Osteocyte (in vitro differentiated cells): ENCODE measurements at regions not wholly inside any gene's neighbourhood (a gene's known extent, or its start where the extent isn't known, plus 50 kb on each side); places are given as distances from the start of the nearest gene placed in this dataset.

ENCODE experiments used
- DNase-seq: peaks from one replicate; pipeline ENCODE4 v3.0.0; 2021; ENCODE audit warnings: mixed read lengths; ENCODE audit not compliant: unreplicated experiment; ENCODE audit errors: extremely low spot score
- H3K27ac Mint-ChIP-seq: one replicate; pipeline ENCODE4 v1.8.0; 2021; ENCODE audit warnings: mild to moderate bottlenecking, mixed read lengths; ENCODE audit not compliant: unreplicated experiment
- H3K27me3 Mint-ChIP-seq: one replicate; pipeline ENCODE4 v1.8.0; 2021; ENCODE audit warnings: mixed read lengths; ENCODE audit not compliant: unreplicated experiment
- H3K36me3 Mint-ChIP-seq: one replicate; pipeline ENCODE4 v1.8.0; 2021; ENCODE audit warnings: mixed read lengths; ENCODE audit not compliant: unreplicated experiment
- H3K4me1 Mint-ChIP-seq: one replicate; pipeline ENCODE4 v1.8.0; 2021; ENCODE audit warnings: mixed read lengths; ENCODE audit not compliant: unreplicated experiment
- H3K4me3 Mint-ChIP-seq: one replicate; pipeline ENCODE4 v1.8.0; 2021; ENCODE audit warnings: mild to moderate bottlenecking, moderate library complexity, mixed read lengths; ENCODE audit not compliant: unreplicated experiment
- H3K9me3 Mint-ChIP-seq: one replicate; pipeline ENCODE4 v1.8.0; 2021; ENCODE audit warnings: mixed read lengths; ENCODE audit not compliant: unreplicated experiment
- TF ChIP-seq, protein P1 (sequence below): fragments of 200-600 bp; sonication (generic); IDR thresholded peaks from 2 replicates; pipeline ENCODE4 v1.5.0; 2021; ENCODE audit warnings: antibody characterized with exemption, mild to moderate bottlenecking, moderate library complexity

DNA sequence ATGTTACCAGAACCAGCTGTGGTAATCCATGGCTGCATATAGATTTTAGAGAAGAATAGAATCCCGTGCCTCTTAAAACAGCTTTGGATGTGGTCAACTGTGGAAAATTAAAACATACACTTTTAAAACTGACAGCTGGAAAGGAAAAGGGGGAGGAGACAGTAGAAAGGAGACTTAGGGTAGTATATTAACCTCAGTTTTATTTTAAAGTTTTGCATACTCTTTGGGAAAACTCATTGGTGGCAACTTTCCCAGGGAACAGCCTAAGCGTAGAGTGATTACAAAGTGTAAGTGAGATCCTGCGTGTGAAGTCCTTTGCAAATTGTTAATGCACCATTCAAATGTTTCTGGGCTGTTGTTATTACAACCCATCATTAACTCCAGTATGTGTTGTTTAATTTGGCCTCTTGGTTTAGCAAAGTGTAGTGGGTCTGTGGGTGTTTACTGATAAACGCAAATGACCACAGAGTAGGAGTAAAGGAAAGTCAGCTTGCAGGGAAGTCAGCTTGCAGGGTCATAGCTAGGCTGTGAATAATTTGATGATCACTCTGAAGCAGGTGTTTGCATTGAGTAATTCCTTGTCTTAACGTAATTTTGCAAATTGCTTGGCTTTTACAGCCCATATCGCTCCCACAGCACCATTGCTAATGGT, 88.0 kb upstream of the DBX1 start:
- TF ChIP-seq, protein P1, sequence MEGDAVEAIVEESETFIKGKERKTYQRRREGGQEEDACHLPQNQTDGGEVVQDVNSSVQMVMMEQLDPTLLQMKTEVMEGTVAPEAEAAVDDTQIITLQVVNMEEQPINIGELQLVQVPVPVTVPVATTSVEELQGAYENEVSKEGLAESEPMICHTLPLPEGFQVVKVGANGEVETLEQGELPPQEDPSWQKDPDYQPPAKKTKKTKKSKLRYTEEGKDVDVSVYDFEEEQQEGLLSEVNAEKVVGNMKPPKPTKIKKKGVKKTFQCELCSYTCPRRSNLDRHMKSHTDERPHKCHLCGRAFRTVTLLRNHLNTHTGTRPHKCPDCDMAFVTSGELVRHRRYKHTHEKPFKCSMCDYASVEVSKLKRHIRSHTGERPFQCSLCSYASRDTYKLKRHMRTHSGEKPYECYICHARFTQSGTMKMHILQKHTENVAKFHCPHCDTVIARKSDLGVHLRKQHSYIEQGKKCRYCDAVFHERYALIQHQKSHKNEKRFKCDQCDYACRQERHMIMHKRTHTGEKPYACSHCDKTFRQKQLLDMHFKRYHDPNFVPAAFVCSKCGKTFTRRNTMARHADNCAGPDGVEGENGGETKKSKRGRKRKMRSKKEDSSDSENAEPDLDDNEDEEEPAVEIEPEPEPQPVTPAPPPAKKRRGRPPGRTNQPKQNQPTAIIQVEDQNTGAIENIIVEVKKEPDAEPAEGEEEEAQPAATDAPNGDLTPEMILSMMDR, result no peak

DNA sequence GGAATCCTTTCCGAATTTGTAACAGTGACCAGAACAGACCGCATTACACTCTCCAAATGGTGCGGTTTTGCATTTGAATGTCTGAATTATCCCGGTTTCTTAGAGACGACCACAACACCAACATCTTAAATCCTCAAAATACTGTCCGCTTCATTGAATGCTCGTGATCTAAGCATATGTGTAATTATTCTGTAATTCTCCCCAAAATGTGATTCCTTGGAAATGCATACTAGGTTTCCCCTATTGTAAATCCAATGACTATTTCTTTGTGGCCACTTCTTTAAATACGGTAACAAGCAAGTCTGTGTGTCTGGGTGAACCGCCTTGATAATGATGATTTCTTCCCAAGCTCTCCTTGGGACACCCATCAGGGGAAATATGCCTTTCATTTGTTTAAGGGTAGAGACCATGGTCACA, 87.3 kb upstream of the DBX1 start:
- H3K4me3 Mint-ChIP-seq, result no peak overlapping the region
- TF ChIP-seq, protein P1, result no peak
- H3K27me3 Mint-ChIP-seq, result peaks cover 55% of the 10 kb centered on the region
- H3K4me1 Mint-ChIP-seq, result no peaks in the 10 kb centered on the region
- no peaks in the 10 kb centered on the region for H3K9me3 Mint-ChIP-seq
- DNase-seq, result no peak
- H3K27ac Mint-ChIP-seq, result no peak overlapping the region
- H3K36me3 Mint-ChIP-seq, result no peaks in the 10 kb centered on the region

More for the DNA sequence above, 88.0 kb upstream of the DBX1 start:
- Mint-ChIP-seq H3K9me3 (no peaks in the 10 kb centered on the region), H3K27ac (no peak overlapping the region), H3K4me3 (no peak overlapping the region), H3K4me1 (no peaks in the 10 kb centered on the region), H3K27me3 (peaks cover 50% of the 10 kb centered on the region), H3K36me3 (no peaks in the 10 kb centered on the region)
- DNase-seq, result no peak

DNA sequence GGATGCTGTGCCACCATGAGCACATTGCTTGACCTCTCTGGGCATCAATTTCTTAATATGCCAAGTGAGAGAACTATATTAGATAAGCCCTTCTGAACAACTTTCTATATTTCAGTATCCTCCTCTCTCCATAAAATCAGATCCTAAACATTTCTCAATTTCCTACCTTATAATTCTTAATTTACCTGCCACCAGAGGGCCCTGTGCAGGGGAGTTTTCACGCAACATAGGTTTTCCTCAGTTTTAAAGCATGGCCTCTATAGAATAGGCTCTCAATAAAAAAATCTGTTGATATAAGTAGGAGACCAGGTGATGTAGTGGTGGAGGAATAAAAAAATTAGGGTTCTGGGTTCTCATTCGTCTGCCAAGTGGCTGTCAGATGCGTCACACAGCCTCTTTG, 83.7 kb upstream of the DBX1 start:
- H3K27ac Mint-ChIP-seq, result no peak overlapping the region
- H3K36me3 Mint-ChIP-seq, result peaks cover 3% of the 10 kb centered on the region
- DNase-seq, result no peak
- no peaks in the 10 kb centered on the region for H3K4me1 Mint-ChIP-seq
- peaks cover 8% of the 10 kb centered on the region for H3K9me3 Mint-ChIP-seq
- TF ChIP-seq, protein P1, result peak; percentile 37
- H3K27me3 Mint-ChIP-seq, result peaks cover 44% of the 10 kb centered on the region
- no peak overlapping the region for H3K4me3 Mint-ChIP-seq

DNA sequence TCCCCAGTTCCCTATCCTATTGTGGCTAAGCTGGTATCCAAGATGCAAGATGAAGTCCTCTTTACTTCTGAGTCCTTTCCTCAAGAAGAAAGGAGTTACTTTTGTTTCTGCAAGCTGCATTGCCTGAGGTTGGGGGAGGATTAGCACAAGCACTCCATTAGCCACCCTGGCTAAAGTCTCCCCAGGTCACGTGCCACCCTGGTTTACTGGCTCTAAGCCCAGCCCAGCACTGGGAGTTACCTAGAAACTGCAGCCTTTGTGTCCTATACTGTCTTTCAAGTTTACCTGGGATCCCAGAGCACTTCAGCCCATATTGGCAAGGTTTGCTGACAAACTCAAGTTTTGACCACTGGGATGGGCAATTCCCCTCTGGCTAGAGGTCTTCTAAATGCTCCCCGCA, 78.4 kb upstream of the DBX1 start:
- H3K9me3 Mint-ChIP-seq, result peaks cover 21% of the 10 kb centered on the region
- H3K27ac Mint-ChIP-seq, result no peak overlapping the region
- H3K27me3 Mint-ChIP-seq, result peaks cover 20% of the 10 kb centered on the region
- no peak overlapping the region for H3K4me3 Mint-ChIP-seq
- H3K36me3 Mint-ChIP-seq, result peaks cover 3% of the 10 kb centered on the region
- TF ChIP-seq, protein P1, result no peak
- H3K4me1 Mint-ChIP-seq, result no peaks in the 10 kb centered on the region
- no peak for DNase-seq

DNA sequence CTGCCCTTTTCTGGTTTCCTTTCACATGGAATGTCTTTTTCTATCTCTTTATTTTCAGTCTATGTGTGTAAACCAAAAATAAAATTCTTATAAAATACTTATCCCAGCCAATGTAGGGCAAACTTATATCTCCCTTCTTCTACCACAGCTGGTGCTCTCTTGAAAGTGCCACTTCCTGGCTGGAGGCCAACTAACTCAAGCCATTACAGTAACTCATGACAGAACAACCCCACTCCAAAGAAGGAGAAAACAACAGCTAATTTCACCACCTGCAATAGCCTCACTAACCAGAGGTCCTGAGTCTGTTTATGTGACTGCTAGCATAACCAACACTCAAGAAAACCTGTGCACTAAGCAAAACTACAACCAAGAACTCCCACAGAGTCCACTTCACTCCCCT, 74.9 kb upstream of the DBX1 start:
- no peaks in the 10 kb centered on the region for H3K27me3 Mint-ChIP-seq
- H3K27ac Mint-ChIP-seq, result no peak overlapping the region
- peaks cover 17% of the 10 kb centered on the region for H3K9me3 Mint-ChIP-seq
- no peak for DNase-seq
- TF ChIP-seq, protein P1, result no peak
- H3K4me3 Mint-ChIP-seq, result no peak overlapping the region
- H3K4me1 Mint-ChIP-seq, result no peaks in the 10 kb centered on the region
- no peaks in the 10 kb centered on the region for H3K36me3 Mint-ChIP-seq
